Pons (tissue), 1 donor: ENCODE measurements at regions not wholly inside any gene's neighbourhood (a gene's known extent, or its start where the extent isn't known, plus 50 kb on each side); places are given as distances from the start of the nearest gene placed in this dataset.
"Not testable (repeated sequence)": the region's sequence is repeated elsewhere in the genome, so short reads cannot be mapped to it uniquely, and the experiment has no call there.

Experiments used
- DNase-seq: peaks from one replicate; pipeline ENCODE4 v3.0.0-alpha.2; 2016; ENCODE audit warnings: low spot score

DNA sequence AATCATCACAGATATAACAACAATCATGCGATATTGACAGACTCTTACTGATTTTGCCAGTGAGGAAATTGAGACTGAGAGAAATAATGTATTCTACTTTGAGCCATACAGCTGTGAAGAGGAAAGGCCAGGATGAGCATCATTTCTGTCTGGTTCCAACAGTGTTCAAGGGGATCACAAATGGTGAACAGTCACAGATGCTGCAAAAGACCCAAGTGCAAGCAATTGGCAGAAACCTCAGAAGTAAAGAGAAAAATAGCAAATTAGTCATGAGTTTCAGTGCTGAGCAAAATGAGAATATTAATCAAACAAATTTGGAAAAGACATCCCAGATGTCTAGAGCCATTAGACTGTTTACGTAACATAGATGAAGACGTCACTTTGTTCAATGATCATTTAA lies 114.1 kb downstream of the RAB38 start:
- no peak for DNase-seq

DNA sequence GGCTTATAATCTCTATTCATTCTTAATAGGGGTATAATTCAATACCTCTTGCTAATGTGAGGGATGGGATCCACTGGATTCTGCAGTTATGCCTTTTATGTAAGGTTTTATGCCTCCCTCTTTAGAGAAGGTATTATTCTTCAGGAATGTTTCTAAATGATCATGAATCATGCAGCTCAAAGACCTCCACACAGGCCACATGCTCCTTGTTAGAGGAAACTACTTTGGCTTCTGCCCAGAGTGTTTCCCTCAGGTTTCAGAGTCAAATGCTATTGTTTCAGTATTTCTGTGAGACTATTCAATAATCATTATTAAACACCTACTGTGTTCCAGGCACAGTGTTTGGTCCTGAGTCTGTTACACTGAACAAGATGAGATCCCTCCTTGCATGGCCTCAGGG lies 115.9 kb downstream of the RAB38 start:
- no peak for DNase-seq

DNA sequence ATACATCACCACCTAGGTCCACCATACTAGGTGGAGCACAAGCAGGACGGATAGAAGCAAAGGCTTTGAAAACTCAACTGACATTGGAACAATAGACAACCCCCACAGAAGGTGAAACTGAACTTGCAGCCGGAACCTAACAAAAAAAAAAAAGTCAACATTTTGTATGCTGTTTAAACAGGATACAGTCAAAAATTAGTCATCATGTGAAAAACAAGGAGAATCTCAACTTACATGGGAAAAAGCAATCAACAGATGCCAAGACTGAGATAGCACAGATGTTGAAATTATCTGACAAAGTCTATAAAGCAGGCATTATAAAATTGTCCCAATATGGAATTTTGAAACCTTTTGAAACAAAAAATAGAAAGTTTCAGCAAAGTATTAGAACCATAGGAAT lies 123.8 kb downstream of the RAB38 start:
- no peak for DNase-seq

DNA sequence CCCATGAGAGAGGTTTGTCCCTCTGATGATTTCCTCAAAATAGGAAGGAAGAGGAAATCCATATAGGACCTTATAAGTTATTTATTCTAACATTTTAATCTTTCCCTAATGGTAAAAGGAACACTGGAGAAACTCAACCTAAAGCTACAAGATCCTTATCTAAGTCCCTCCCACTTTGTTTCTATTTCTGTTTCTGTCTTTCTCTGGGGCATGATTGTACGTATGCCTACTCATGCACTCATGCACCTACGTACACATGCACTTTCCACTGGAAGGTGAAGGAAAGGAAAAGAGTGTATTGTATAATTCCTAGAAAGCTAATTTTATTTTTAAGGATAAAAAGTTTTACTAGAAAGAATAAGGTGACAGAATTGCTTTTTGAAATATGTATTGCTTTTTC lies 125.0 kb downstream of the RAB38 start:
- no peak for DNase-seq

DNA sequence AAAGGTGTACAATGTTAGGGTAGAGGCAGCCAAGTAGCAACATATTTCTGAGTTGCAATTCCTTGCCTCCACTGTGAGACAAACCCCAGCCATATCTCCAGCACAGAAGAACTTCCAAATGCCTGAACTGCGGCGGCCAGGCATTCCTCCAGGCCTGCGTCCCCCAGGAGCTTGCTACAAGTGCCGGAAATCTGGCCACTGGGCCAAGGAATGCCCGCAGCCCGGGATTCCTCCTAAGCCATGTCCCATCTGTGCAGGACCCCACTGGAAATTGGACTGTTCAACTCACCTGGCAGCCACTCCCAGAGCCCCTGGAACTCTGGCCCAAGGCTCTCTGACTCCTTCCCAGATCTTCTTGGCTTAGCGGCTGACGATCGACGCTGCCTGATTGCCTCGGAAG lies 130.0 kb downstream of the RAB38 start:
- not testable (repeated sequence) for DNase-seq

DNA sequence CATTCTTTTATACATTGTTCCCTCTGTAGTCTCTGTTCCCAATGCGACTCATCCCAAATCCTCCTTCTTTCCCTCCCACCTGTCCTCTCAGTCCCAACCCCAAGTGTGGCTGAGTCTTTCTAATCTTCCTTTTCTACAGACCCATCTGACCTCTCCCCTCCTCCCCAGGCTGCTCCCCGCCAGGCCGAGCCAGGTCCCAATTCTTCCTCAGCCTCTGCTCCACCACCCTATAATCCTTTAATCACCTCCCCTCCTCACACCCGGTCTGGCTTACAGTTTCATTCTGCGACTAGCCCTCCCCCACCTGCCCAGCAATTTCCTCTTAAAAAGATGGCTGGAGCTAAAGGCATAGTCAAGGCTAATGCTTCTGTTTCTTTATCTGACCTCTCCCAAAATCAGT lies 130.6 kb downstream of the RAB38 start:
- not testable (repeated sequence) for DNase-seq

DNA sequence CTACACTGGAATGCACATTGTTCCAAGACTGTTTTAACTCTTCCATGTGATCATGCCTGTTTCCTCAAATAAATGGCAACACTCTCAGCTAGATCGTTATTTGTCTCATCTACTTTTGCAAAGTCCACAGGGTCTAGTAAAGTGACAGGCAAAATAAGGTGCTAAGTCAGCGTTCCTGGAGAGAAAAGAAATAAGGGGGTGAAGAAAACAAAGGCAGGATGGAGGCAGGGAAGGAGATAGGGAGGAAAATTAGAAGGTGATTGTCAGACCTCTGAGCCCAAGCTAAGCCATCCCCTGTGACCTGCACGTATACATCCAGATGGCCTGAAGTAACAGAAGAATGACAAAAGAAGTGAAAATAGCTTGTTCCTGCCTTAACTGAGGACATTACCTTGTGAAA lies 132.1 kb downstream of the RAB38 start:
- DNase-seq, result no peak

DNA sequence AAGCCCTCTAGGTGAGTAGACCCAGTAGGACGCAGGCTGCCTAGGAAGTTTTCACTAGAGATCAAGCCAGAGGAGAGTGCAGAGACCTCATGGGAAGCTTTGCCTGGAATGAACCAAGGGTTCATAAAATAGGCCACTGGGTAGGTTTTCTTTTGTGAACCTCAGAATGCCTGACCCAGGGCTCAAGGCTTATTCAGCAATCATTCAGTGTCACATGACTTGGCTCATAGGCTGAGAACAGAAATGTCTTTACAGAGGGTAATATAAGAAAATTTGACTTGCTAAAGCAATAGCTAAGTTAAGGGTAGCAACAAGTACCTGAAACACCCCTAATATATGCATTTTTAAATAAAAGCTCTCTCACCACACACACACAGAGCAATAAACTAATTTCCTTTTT lies 132.6 kb downstream of the RAB38 start:
- DNase-seq, result no peak

DNA sequence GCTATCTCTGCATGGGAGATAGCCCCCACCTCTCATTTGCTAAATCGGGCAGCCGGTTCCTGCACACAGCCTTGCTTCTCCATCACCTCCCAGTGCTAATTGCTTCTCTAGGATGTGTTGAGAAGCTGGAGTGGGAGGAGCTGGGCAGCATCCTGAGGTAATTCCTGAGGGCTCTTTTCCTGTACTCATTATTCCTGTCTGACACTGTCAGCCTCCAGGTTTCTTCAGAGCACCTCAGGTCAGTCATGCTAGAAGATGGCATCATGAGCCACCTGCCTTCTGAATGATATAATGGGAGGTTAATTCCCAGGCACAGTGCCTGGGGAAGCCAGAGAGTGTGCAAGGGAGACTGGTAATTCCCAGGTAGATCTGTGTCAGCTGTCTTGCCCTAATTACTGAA lies 133.0 kb downstream of the RAB38 start:
- no peak for DNase-seq

DNA sequence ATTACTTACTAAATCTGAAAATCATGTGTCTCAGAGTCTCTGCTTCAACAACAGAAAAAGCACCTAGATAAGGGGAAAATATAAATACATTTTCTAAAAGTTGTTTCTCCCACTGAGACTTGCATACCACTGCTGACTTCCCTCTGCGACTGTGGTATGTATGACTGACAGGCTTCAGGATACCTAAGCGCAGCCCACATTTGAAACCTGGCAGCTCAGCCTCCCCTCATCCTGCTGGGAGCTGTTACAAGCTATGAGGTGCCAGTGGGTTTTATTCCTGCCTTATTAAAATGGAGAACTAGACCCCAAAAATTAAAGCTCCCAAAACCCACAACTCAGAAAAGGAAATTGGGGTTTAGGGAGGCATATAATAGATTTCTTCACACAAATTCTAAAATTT lies 133.6 kb downstream of the RAB38 start:
- no peak for DNase-seq

DNA sequence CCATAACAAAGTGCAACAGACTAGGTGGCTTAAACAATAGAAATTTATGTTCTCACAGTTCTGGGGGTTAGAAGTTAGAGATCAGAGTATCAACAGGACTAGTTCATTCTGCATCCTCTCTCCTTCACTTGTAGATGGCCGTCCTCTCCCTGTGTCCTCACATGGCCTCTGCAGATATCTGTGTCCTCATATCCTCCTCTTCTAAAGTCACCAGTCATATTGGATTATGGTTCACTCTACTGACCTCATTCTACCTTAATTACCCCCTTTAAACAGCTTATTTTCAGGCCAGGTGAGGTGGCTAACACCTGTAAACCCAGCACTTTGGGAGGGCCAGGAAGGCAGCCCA lies 135.1 kb downstream of the RAB38 start:
- no peak for DNase-seq

DNA sequence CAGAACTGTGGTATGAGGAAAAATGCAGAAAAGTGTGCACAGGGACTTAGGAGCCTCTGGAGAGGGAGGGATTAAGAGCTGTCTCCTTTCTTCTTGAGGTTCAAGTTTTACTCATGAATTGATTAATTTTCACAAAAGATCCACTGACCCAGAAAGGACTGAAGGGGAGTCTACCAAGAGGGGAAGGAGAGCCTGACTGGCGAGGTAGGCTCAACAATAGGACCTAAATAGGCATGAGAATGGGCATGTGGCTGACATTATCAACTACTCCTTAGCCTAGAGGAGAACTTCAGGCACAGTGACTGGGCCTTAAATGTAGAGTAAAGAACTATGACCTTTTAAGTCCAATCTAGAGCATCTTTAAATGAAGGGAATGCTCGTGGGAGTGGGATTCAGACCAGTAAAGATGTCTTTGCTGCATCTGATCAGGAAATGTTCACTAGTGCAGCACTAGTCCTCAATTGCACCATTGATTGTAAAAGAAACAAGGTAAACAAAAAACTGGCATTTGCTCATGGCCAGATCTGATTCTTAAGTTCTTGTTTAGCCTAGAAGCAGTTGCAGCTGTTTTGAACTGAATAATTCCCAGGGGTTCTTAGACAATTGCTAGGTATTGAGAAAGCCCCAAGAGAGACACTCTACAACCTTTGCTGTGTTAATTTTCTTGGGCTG lies 135.6 kb downstream of the RAB38 start:
- DNase-seq, result no peak

DNA sequence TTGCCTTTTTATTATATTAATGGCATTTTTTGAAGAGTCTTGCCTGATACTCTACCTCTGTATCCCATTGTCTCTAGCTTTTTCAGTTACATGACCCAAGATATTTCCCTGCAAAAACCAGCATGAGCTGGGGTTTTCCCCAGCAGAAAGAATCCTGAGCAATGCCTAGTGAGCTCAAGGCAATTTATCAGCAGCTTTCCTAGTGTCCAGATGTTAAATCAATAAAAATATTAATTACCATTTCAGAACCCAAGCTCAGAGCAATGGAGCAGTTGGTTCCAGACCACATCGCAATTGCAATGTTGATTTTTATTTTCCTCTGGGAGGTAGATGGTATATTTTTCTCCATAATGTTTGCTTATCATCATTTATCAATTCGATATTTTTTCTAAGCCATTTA lies 137.2 kb downstream of the RAB38 start:
- DNase-seq, result no peak

DNA sequence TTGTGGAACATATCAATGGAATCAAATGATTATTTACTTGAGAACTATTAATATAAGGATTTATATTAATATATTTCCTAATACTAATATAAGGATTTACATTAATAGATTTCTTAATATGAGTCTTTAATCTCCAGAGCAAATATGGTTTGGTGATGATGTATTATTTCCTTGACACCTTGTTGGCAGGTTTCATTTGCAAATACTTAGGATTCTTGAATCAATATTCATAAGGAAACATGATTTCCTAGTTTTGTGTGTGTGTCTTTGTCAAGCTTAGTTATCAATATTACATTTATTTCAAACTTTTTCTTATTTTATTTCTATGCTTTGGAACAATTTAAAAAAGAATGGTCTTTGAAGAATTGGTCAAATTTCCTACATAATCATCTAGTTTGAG lies 138.5 kb downstream of the RAB38 start:
- DNase-seq, result no peak

DNA sequence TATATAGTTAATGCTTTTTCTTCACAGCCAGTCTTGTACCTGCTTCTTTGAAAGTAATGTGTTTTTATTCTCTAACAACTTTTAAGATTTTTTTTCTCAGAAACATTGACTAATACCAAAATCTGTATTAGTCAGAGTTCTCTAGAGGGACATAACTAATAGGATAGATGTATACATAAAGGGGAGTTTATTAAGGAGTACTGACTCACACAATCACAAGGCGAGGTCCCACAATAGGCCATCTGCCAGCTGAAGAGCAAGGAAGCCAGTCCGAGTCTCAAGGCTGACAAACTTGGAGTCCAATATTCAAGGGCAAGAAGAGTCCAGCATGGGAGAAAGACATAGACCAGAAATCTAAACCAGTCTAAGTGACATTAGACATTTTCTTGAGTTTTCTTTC lies 140.0 kb downstream of the RAB38 start:
- DNase-seq, result no peak

DNA sequence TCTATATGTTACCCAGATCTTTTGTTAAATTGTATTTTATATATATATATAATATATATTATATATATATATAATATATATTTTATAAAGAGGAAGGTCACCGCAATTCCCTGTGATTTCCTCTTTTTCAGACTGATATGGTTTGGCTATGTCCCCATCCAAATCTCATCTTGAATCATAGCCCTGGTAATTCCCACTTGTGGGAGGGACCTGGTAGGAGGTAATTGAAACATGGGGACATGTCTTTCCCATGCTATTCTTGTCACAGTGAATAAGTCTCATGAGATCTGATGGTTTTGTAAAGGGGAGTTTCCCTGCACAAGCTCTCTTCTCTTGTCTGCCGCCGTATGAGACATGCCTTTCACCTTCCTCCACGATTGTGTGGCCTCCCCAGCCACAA lies 157.6 kb downstream of the RAB38 start:
- no peak for DNase-seq

DNA sequence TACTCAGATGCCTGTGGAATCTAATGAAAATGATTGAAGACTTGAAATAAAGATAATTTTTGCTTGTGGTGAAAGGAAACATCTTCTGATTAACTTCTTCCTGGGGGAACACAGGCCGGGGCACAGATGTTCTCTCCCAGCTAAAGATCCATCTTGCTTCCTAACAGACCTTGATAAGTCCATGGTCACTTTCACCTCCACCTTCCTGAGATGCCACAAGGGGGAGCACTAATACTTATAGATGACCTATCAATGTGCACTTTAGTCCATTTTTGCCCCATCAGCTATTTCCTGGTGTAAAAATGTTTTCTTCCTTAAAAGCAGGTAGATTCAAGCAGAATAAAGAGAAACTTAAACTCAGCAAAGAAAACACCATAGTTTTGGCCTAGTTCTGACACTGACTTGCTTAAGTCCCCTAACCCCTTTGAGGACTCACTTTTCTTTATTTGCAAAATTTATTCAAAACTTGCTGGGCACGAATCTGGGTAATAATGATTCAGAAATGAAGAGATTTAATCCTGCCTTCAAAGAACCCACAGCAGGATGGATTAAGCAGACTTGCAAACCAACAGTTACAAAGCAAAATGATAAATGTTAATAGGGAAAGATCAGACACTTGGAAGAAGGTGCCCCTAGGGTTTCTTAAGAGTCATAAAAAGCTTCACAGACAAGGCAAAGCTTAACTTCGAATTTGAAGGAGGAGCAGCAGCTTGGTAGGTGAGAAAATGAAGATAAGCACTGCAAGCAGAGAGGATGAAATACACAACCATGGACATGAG lies 158.7 kb downstream of the RAB38 start:
- peak; percentile 86 for DNase-seq

DNA sequence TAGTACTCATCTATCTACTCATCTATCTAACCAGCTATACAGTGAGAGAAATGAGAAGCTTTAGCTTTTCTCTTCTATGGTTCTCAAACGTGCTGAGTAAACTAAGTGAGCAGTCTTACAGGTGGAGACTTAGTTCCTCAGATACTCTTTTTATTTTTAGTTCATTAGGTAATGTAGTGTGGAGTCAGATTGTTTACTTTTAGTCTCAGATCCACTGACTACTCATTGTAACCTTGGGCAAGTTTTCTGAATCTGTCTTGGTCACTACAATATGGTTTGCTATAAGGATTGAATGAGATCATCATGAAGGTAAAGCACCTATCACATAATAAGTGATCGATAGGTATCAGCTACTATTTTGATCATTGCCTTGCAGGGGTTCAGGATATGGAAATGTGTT lies 160.1 kb downstream of the RAB38 start:
- no peak for DNase-seq

DNA sequence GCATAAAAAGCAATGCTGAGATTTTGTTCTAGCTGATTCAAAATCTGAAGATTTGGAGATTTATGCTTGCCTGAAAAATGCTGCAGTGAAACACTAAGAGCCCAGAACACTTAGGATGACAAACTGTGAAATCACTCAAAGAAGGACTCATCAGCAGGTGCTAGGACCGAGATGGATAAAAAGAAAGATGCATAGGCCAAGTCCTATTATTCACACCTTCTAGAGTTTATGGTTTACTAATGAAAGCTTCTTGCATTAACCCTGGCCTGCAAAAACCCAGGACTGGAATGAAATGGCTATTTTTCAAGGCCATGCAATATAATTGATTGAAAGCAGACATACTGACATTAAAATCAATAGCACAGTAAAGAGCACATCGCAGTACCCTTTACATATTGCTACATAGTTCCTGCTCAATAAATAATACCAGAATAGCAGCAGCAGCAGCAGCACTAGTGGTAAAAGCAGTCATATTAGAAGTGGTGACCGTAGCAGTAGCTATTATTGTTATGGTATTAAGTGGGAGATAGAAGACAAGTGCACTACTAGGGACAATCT lies 161.7 kb downstream of the RAB38 start:
- DNase-seq, result no peak

DNA sequence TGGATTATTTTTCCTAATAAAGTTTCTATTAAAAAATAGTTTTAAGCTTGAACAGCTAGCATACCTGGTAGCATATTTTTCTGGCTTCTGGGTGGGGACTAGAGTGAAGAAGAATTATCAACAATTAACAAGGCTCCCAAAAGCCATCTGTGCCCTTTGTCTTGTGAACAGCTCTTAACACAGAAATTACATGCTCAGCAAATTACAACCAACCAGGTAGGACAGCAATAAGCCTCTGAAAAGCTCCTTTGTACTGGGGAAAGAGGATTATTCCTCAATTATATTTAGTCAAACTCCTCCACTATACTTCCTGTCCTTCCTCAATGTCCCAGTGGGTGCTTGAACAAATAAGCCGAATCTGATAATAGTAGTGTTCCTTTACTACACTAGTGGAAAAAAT lies 162.8 kb downstream of the RAB38 start:
- DNase-seq, result no peak

DNA sequence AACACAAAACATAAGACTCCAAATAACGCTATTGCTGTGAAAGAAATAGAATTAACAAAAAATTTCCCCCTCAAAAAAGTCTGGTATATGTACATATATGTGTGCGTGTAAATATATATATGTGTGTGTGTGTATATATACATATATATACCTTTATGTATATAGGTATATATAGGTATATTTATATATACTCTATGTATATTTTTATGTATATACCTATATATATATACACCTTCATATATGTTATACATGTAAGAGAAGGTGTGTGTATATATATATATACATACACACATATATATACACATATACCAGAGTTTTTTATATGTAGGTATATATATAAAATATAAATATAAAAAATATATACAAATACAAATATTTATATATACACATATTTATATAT lies 199.2 kb downstream of the RAB38 start:
- DNase-seq, result no peak

DNA sequence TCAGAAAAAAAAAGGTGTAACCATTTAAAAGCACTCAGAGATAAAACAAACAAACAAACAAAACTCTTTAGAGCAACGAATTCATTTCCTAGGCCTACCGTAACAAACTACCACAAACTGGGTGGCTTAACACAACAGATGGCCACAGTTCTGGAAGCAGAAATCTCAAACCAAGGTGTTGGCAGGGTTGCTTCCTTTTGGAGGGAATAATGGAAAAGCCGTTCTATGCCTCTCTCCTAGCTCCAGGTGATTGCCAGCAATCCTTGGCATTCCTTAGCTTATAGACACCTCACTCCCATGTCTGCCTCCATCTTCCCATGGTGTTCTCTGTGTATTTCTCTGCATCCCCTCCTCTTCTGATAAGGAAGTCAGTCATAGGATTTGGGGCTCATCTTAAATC lies 200.4 kb downstream of the RAB38 start:
- no peak for DNase-seq

DNA sequence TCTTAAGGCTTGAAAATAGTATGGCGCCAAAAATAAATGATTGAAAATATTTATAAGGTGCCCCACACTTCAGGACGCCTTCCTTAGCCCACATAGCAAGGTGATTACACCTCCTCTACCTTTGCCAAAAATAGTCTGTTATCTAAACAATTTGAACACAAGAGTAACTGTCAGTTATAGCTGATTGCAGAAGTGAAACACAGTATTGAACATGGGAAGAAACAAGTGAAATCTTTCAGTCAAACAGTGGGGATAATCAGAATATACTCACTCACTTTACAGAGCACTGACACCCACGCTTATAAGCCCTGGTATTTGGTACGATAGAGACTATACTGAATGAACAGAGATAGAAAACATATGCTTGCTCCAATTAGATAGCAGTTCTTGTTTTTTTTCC lies 203.1 kb downstream of the RAB38 start:
- no peak for DNase-seq

DNA sequence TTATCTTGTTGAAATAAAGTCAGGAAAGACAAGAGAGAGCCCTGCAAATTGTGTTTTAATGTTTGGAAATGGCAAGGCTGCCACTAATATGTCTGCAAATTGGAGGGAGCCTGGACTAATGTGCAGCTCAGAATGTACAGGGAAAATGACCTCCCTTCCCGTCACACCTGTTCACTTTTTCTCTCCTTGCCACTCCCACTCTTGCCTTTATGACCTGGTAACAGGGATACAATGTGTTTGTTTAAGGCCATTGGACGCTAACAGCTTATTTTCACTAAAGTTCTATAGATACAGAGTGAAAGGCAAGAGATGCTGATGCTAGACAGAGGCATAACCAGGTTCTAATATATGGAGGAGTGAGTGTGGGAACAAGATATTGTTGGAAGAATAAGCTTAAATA lies 203.9 kb downstream of the RAB38 start:
- DNase-seq, result no peak
